Muscle of leg (tissue), 3 donors: ENCODE measurements at regions not wholly inside any gene's neighbourhood (a gene's known extent, or its start where the extent isn't known, plus 50 kb on each side); places are given as distances from the start of the nearest gene placed in this dataset.

Source experiments
- DNase-seq: peaks from one replicate; pipeline ENCODE4 v3.0.0; 2013
- H3K27ac ChIP-seq: one replicate; pipeline ENCODE4 v1.5.1; 2013; ENCODE audit warnings: mild to moderate bottlenecking, low read length, control low read depth
- H3K27me3 ChIP-seq: one replicate; pipeline ENCODE4 v1.6.1; 2013; ENCODE audit warnings: low read length; ENCODE audit not compliant: control insufficient read depth, insufficient read depth
- H3K36me3 ChIP-seq: one replicate; pipeline ENCODE4 v1.6.1; 2013; ENCODE audit warnings: low read length; ENCODE audit not compliant: control insufficient read depth, insufficient read depth
- H3K4me1 ChIP-seq: one replicate; pipeline ENCODE4 v1.6.1; 2013; ENCODE audit warnings: low read length; ENCODE audit not compliant: control insufficient read depth, insufficient read depth
- H3K4me3 ChIP-seq: one replicate; pipeline ENCODE4 v1.5.1; 2013; ENCODE audit warnings: low read length, control low read depth
- H3K9me3 ChIP-seq: replicated peaks from 2 replicates; pipeline ENCODE4 v1.6.1; 2013; ENCODE audit warnings: low read depth, low read length; ENCODE audit not compliant: control insufficient read depth
- WGBS: methylation state at CpG from one replicate; pipeline ENCODE4 v1.1.5; 2013; ENCODE audit warnings: missing lambda C conversion rate; ENCODE audit not compliant: insufficient coverage; 5-methylcytosine and 5-hydroxymethylcytosine counted together

- Histone ChIP-seq H3K27me3 (no peaks in the 10 kb centered on the region), H3K9me3 (peaks cover 5% of the 10 kb centered on the region), H3K36me3 (no peaks in the 10 kb centered on the region), H3K27ac (no peak overlapping the region), H3K4me3 (no peak overlapping the region), H3K4me1 (no peaks in the 10 kb centered on the region)
- WGBS: no CpG with 5 or more reads among the region's 1 CpG
- DNase-seq: no peak
Measured at GRCh38 chr4:33685939-33686338, 2558.4 kb downstream of the ARAP2 start.

- H3K36me3 ChIP-seq: no peaks in the 10 kb centered on the region
- H3K27me3 ChIP-seq: no peaks in the 10 kb centered on the region
- H3K4me3 ChIP-seq: no peak overlapping the region
- peaks cover 5% of the 10 kb centered on the region for H3K9me3 ChIP-seq
- H3K4me1 ChIP-seq: no peaks in the 10 kb centered on the region
- DNase-seq: no peak
- no peak overlapping the region for H3K27ac ChIP-seq
Measured at GRCh38 chr4:33696041-33696440, 2548.3 kb downstream of the ARAP2 start.

- no peaks in the 10 kb centered on the region for H3K4me1 ChIP-seq
- no peak overlapping the region for H3K4me3 ChIP-seq
- H3K9me3 ChIP-seq: peaks cover 5% of the 10 kb centered on the region
- H3K27ac ChIP-seq: no peak overlapping the region
- peak; percentile 7 for DNase-seq
- H3K36me3 ChIP-seq: no peaks in the 10 kb centered on the region
- no CpG with 5 or more reads among the region's 2 CpGs for WGBS
- H3K27me3 ChIP-seq: no peaks in the 10 kb centered on the region
Measured at GRCh38 chr4:33696586-33696985, 2547.7 kb downstream of the ARAP2 start.

- 100% methylated on average over 3 of the region's 3 CpGs for WGBS
- H3K36me3 ChIP-seq: no peaks in the 10 kb centered on the region
- peaks cover 13% of the 10 kb centered on the region for H3K9me3 ChIP-seq
- H3K4me1 ChIP-seq: no peaks in the 10 kb centered on the region
- no peak for DNase-seq
- no peak overlapping the region for H3K4me3 ChIP-seq
- no peaks in the 10 kb centered on the region for H3K27me3 ChIP-seq
- no peak overlapping the region for H3K27ac ChIP-seq
Measured at GRCh38 chr4:33709247-33709646, 2535.1 kb downstream of the ARAP2 start.

- peaks cover 13% of the 10 kb centered on the region for H3K9me3 ChIP-seq
- no peaks in the 10 kb centered on the region for H3K4me1 ChIP-seq
- no peaks in the 10 kb centered on the region for H3K36me3 ChIP-seq
- no peak for DNase-seq
- H3K4me3 ChIP-seq: no peak overlapping the region
- no peak overlapping the region for H3K27ac ChIP-seq
- H3K27me3 ChIP-seq: no peaks in the 10 kb centered on the region
Measured at GRCh38 chr4:33711826-33712225, 2532.5 kb downstream of the ARAP2 start.

GRCh38 chr4:33714971-33715370 lies 2529.3 kb downstream of the ARAP2 start:
- DNase-seq: no peak
- Histone ChIP-seq H3K4me3 (no peak overlapping the region), H3K9me3 (peaks cover 5% of the 10 kb centered on the region), H3K27me3 (no peaks in the 10 kb centered on the region), H3K4me1 (no peaks in the 10 kb centered on the region), H3K27ac (no peak overlapping the region), H3K36me3 (no peaks in the 10 kb centered on the region)
- no CpG with 5 or more reads among the region's 1 CpG for WGBS

- H3K4me1 ChIP-seq: no peaks in the 10 kb centered on the region
- no peak overlapping the region for H3K4me3 ChIP-seq
- no peak for DNase-seq
- 67% methylated on average over 1 of the region's 4 CpGs for WGBS
- H3K36me3 ChIP-seq: no peaks in the 10 kb centered on the region
- H3K9me3 ChIP-seq: no peaks in the 10 kb centered on the region
- no peak overlapping the region for H3K27ac ChIP-seq
- H3K27me3 ChIP-seq: no peaks in the 10 kb centered on the region
Measured at GRCh38 chr4:33715841-33716395, 2528.4 kb downstream of the ARAP2 start.

GRCh38 chr4:33722254-33722653 lies 2522.1 kb downstream of the ARAP2 start:
- Histone ChIP-seq H3K4me1 (no peaks in the 10 kb centered on the region), H3K27ac (no peak overlapping the region), H3K4me3 (no peak overlapping the region), H3K9me3 (no peaks in the 10 kb centered on the region), H3K27me3 (no peaks in the 10 kb centered on the region), H3K36me3 (no peaks in the 10 kb centered on the region)
- peak; percentile 11 for DNase-seq
- WGBS: 80% methylated on average over 1 of the region's 2 CpGs

GRCh38 chr4:33722800-33723516 lies 2521.4 kb downstream of the ARAP2 start:
- Histone ChIP-seq H3K36me3 (no peaks in the 10 kb centered on the region), H3K4me1 (no peaks in the 10 kb centered on the region), H3K27ac (no peak overlapping the region), H3K27me3 (no peaks in the 10 kb centered on the region), H3K4me3 (no peak overlapping the region), H3K9me3 (no peaks in the 10 kb centered on the region)
- WGBS: no CpG with 5 or more reads among the region's 7 CpGs
- DNase-seq: peak; percentile 66

- Histone ChIP-seq H3K36me3 (no peaks in the 10 kb centered on the region), H3K4me1 (no peaks in the 10 kb centered on the region), H3K9me3 (no peaks in the 10 kb centered on the region), H3K27ac (no peak overlapping the region), H3K4me3 (no peak overlapping the region), H3K27me3 (no peaks in the 10 kb centered on the region)
- WGBS: 93% methylated on average over 3 of the region's 3 CpGs
- no peak for DNase-seq
Measured at GRCh38 chr4:33724685-33725084, 2519.6 kb downstream of the ARAP2 start.

GRCh38 chr4:33725861-33726260 lies 2518.5 kb downstream of the ARAP2 start:
- DNase-seq: no peak
- WGBS: no CpG with 5 or more reads among the region's 2 CpGs
- no peaks in the 10 kb centered on the region for H3K36me3 ChIP-seq

More at GRCh38 chr4:33725861-33726260, 2518.5 kb downstream of the ARAP2 start:
- H3K4me1 ChIP-seq: no peaks in the 10 kb centered on the region
- H3K27me3 ChIP-seq: no peaks in the 10 kb centered on the region
- H3K27ac ChIP-seq: no peak overlapping the region
- H3K4me3 ChIP-seq: no peak overlapping the region
- peaks cover 2% of the 10 kb centered on the region for H3K9me3 ChIP-seq
